ENCODE measurements at regions not wholly inside any gene's neighbourhood (a gene's known extent, or its start where the extent isn't known, plus 50 kb on each side); places are given as distances from the start of the nearest gene placed in this dataset.

- H4K20me1 ChIP-seq (ENCODE audit: low read depth) = no peaks in the 10 kb centered on the region
- H3K27ac ChIP-seq = no peak overlapping the region
- Mint-ChIP-seq H3K4me3 (no peak overlapping the region), H3K27me3 (ENCODE audit: insufficient read depth, low read depth) (no peaks in the 10 kb centered on the region), H3K36me3 (no peaks in the 10 kb centered on the region), H3K27ac (no peak overlapping the region), H3K4me1 (no peaks in the 10 kb centered on the region), H3K9me3 (peaks cover 3% of the 10 kb centered on the region)
- DNase-seq (ENCODE audit: low spot score) = no peak
- TF ChIP-seq CTCF (IDR thresholded peaks at IDR 0.05) (no peak), EZH2 (IDR thresholded peaks at IDR 0.05) (no peak), EZH2phosphoT487 (IDR thresholded peaks at IDR 0.05) (no peak)
- no peaks in the 10 kb centered on the region for H3K36me3 ChIP-seq
- H3K79me2 ChIP-seq (ENCODE audit: low read depth) = no peaks in the 10 kb centered on the region
- H3K4me3 ChIP-seq = no peak overlapping the region
- no peak overlapping the region for H2AFZ ChIP-seq (replicated peaks)
- H3K4me2 ChIP-seq = no peak overlapping the region
- H3K9ac ChIP-seq = no peak overlapping the region
- no peaks in the 10 kb centered on the region for H3F3A ChIP-seq (ENCODE audit: low read depth)
- no peaks in the 10 kb centered on the region for H3K27me3 ChIP-seq
- H3K9me3 ChIP-seq (ENCODE audit: low read depth) = no peaks in the 10 kb centered on the region
- no peaks in the 10 kb centered on the region for H3K4me1 ChIP-seq
Measured at GRCh38 chr7:113291058-113291457, 172.7 kb upstream of the SMIM30 start.

GRCh38 chr7:113289140-113289740 is 170.9 kb upstream of the SMIM30 start:
- Histone ChIP-seq H3F3A (ENCODE audit: low read depth) (no peaks in the 10 kb centered on the region), H3K79me2 (ENCODE audit: low read depth) (no peaks in the 10 kb centered on the region), H3K9ac (no peak overlapping the region), H3K9me3 (ENCODE audit: low read depth) (no peaks in the 10 kb centered on the region), H3K36me3 (no peaks in the 10 kb centered on the region), H3K4me3 (no peak overlapping the region), H3K4me2 (no peak overlapping the region), H2AFZ (replicated peaks) (no peak overlapping the region), H3K4me1 (no peaks in the 10 kb centered on the region), H4K20me1 (ENCODE audit: low read depth) (no peaks in the 10 kb centered on the region), H3K27me3 (no peaks in the 10 kb centered on the region), H3K27ac (no peak overlapping the region)
- TF ChIP-seq EZH2phosphoT487 (IDR thresholded peaks at IDR 0.05) (no peak), CTCF (IDR thresholded peaks at IDR 0.05) (peak; percentile 61)
- Mint-ChIP-seq H3K4me1 (no peaks in the 10 kb centered on the region), H3K9me3 (no peaks in the 10 kb centered on the region), H3K4me3 (no peak overlapping the region), H3K36me3 (no peaks in the 10 kb centered on the region), H3K27ac (no peak overlapping the region), H3K27me3 (ENCODE audit: insufficient read depth, low read depth) (peaks cover 4% of the 10 kb centered on the region)
- DNase-seq (ENCODE audit: low spot score) = peak; percentile 66

GRCh38 chr7:113285411-113285810 is 167.1 kb upstream of the SMIM30 start:
- H3K27ac Mint-ChIP-seq = no peak overlapping the region
- no peak overlapping the region for H3K4me3 ChIP-seq
- H3K27me3 ChIP-seq = no peaks in the 10 kb centered on the region
- no peak overlapping the region for H3K27ac ChIP-seq
- H3K36me3 Mint-ChIP-seq = no peaks in the 10 kb centered on the region
- peak; percentile 4 for DNase-seq (ENCODE audit: low spot score)
- H3F3A ChIP-seq (ENCODE audit: low read depth) = no peaks in the 10 kb centered on the region
- H3K36me3 ChIP-seq = no peaks in the 10 kb centered on the region
- H3K27me3 Mint-ChIP-seq (ENCODE audit: insufficient read depth, low read depth) = peaks cover 4% of the 10 kb centered on the region
- H3K4me1 ChIP-seq = no peaks in the 10 kb centered on the region
- no peak overlapping the region for H3K4me3 Mint-ChIP-seq
- no peak overlapping the region for H3K9ac ChIP-seq
- no peak overlapping the region for H2AFZ ChIP-seq (replicated peaks)
- H3K4me2 ChIP-seq = no peak overlapping the region
- no peaks in the 10 kb centered on the region for H3K4me1 Mint-ChIP-seq
- H3K79me2 ChIP-seq (ENCODE audit: low read depth) = no peaks in the 10 kb centered on the region
- no peaks in the 10 kb centered on the region for H4K20me1 ChIP-seq (ENCODE audit: low read depth)
- no peak for TF ChIP-seq CTCF (IDR thresholded peaks at IDR 0.05)
- no peak for TF ChIP-seq EZH2 (IDR thresholded peaks at IDR 0.05)
- no peak for TF ChIP-seq EZH2phosphoT487 (IDR thresholded peaks at IDR 0.05)
- no peaks in the 10 kb centered on the region for H3K9me3 Mint-ChIP-seq
- no peaks in the 10 kb centered on the region for H3K9me3 ChIP-seq (ENCODE audit: low read depth)
